Stimulated activated naive B cell treated with anti-CD40 and anti-IgM and Interleukin-4, amounts not matched to agents 10 μg/mL and 1 μg/mL and 100 μg/mL, for 72 hours (primary cell): ENCODE measurements at regions not wholly inside any gene's neighbourhood (a gene's known extent, or its start where the extent isn't known, plus 50 kb on each side); places are given as distances from the start of the nearest gene placed in this dataset.

Source experiments
- ATAC-seq, 2 donors: fragments of 150-1000 bp; cut with Tn5 transposase; replicated peaks; 2 replicates each; pipeline ENCODE4 v1.10.0; 2021; ENCODE audit warnings: moderate library complexity in 1 of 2
- DNase-seq: peaks from one replicate; pipeline ENCODE4 v3.0.0; 2021
- H3K27ac Mint-ChIP-seq: one replicate; pipeline ENCODE4 v1.8.0; 2022; ENCODE audit warnings: mild to moderate bottlenecking, mixed read lengths
- H3K27me3 Mint-ChIP-seq, 2 donors: one replicate each; pipeline ENCODE4 v1.8.0; 2022; ENCODE audit warnings: mixed read lengths in 2 of 2
- H3K36me3 Mint-ChIP-seq, 2 donors: one replicate each; pipeline ENCODE4 v1.8.0; 2022; ENCODE audit warnings: mixed read lengths in 2 of 2, mild to moderate bottlenecking in 1 of 2
- H3K4me1 Mint-ChIP-seq, 2 donors: one replicate each; pipeline ENCODE4 v1.8.0; 2022; ENCODE audit warnings: mixed read lengths in 2 of 2, mild to moderate bottlenecking in 1 of 2
- H3K4me3 Mint-ChIP-seq, 2 donors: one replicate each; pipeline ENCODE4 v1.8.0; 2022; ENCODE audit warnings: mild to moderate bottlenecking in 2 of 2, mixed read lengths in 2 of 2, moderate library complexity in 1 of 2
- H3K9me3 Mint-ChIP-seq, 2 donors: one replicate each; pipeline ENCODE4 v1.8.0; 2022; ENCODE audit warnings: mixed read lengths in 2 of 2, mild to moderate bottlenecking in 1 of 2

DNA sequence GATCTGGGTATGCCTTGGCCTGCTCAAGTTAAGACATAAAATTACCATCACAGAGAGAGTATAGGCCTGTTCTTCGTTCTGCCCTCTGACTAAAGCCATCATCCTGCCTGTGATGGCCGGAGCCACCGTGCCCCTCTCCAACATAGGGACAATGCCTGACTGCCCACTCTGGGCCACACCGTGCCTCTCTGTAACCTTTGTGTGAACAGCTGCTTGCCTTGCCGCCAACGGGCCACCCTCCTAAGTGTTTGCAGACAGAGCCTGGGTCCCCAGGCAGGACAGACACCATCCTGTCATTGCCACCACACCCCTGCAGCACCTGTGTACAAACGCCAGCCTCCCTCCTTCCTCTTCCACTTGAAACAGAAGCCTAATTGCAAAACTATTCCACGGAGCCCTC, 298.7 kb upstream of the TENM3 start:
- no peaks in the 10 kb centered on the region for H3K27me3 Mint-ChIP-seq
- no peak overlapping the region for H3K27ac Mint-ChIP-seq
- DNase-seq, result no peak
- no peaks in the 10 kb centered on the region for H3K4me1 Mint-ChIP-seq
- H3K36me3 Mint-ChIP-seq, result no peaks in the 10 kb centered on the region
- no peak for ATAC-seq
- H3K9me3 Mint-ChIP-seq, result peaks cover 0 to 5% of the 10 kb centered on the region in 2 donors
- H3K4me3 Mint-ChIP-seq, result no peak overlapping the region

GRCh38 chr4:181946902-181947301, 296.3 kb upstream of the TENM3 start:
- no peak for ATAC-seq

GRCh38 chr4:181948839-181949382, 294.3 kb upstream of the TENM3 start:
- DNase-seq (no peak), ATAC-seq (no peak)
- Mint-ChIP-seq H3K36me3 (no peaks in the 10 kb centered on the region), H3K4me3 (no peak overlapping the region), H3K9me3 (peaks cover 1 to 5% of the 10 kb centered on the region in 2 donors), H3K27me3 (no peaks in the 10 kb centered on the region), H3K27ac (no peak overlapping the region), H3K4me1 (no peaks in the 10 kb centered on the region)

More at GRCh38 chr4:181946902-181947301, 296.3 kb upstream of the TENM3 start:
- Mint-ChIP-seq H3K36me3 (no peaks in the 10 kb centered on the region), H3K4me1 (no peaks in the 10 kb centered on the region), H3K4me3 (no peak overlapping the region), H3K9me3 (peaks cover 0 to 5% of the 10 kb centered on the region in 2 donors), H3K27me3 (no peaks in the 10 kb centered on the region), H3K27ac (no peak overlapping the region)
- no peak for DNase-seq

GRCh38 chr4:181949704-181950312, 293.4 kb upstream of the TENM3 start:
- no peak overlapping the region for H3K27ac Mint-ChIP-seq
- DNase-seq (no peak), ATAC-seq (no peak)
- no peaks in the 10 kb centered on the region for H3K27me3 Mint-ChIP-seq
- H3K4me3 Mint-ChIP-seq, result no peak overlapping the region
- peaks cover under 1 to 1% of the 10 kb centered on the region in 2 donors for H3K9me3 Mint-ChIP-seq
- H3K36me3 Mint-ChIP-seq, result no peaks in the 10 kb centered on the region
- no peaks in the 10 kb centered on the region for H3K4me1 Mint-ChIP-seq

- no peak overlapping the region for H3K27ac Mint-ChIP-seq
- H3K27me3 Mint-ChIP-seq, result no peaks in the 10 kb centered on the region
- H3K9me3 Mint-ChIP-seq, result peaks cover 0 to 1% of the 10 kb centered on the region in 2 donors
- H3K4me1 Mint-ChIP-seq, result no peaks in the 10 kb centered on the region
- no peaks in the 10 kb centered on the region for H3K36me3 Mint-ChIP-seq
- no peak overlapping the region for H3K4me3 Mint-ChIP-seq
- DNase-seq, result no peak
- ATAC-seq, result no peak
These were observed 292.7 kb upstream of the TENM3 start for GRCh38 chr4:181950372-181951127.

DNA sequence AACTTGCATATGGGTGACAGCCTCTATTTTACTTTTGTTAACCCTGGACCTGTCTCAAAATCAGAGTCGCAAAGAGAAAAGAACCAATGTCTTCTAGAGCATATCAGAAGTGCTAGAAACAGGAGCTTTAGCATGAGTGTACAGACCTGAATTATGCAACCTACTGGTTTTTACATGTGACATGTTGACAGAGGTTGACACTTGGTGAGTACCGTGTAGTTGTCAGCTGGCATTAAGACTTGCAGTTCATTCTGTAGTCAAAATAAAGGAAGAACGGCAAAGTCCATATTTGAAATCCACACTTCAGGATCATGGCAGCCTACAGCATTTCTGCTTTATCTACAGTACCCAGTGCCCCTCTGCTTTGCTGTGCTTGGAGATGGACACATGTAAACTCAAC, 291.9 kb upstream of the TENM3 start:
- ATAC-seq (no peak), DNase-seq (no peak)
- no peaks in the 10 kb centered on the region for H3K4me1 Mint-ChIP-seq
- H3K27me3 Mint-ChIP-seq, result no peaks in the 10 kb centered on the region
- peaks cover 0 to 1% of the 10 kb centered on the region in 2 donors for H3K9me3 Mint-ChIP-seq
- H3K4me3 Mint-ChIP-seq, result no peak overlapping the region
- no peak overlapping the region for H3K27ac Mint-ChIP-seq
- no peaks in the 10 kb centered on the region for H3K36me3 Mint-ChIP-seq

GRCh38 chr4:181952478-181952877, 290.7 kb upstream of the TENM3 start:
- H3K27ac Mint-ChIP-seq, result no peak overlapping the region
- no peak for ATAC-seq
- H3K9me3 Mint-ChIP-seq, result peaks cover 0 to 1% of the 10 kb centered on the region in 2 donors
- no peaks in the 10 kb centered on the region for H3K36me3 Mint-ChIP-seq
- no peaks in the 10 kb centered on the region for H3K27me3 Mint-ChIP-seq
- no peak for DNase-seq
- no peak overlapping the region for H3K4me3 Mint-ChIP-seq
- H3K4me1 Mint-ChIP-seq, result no peaks in the 10 kb centered on the region

DNA sequence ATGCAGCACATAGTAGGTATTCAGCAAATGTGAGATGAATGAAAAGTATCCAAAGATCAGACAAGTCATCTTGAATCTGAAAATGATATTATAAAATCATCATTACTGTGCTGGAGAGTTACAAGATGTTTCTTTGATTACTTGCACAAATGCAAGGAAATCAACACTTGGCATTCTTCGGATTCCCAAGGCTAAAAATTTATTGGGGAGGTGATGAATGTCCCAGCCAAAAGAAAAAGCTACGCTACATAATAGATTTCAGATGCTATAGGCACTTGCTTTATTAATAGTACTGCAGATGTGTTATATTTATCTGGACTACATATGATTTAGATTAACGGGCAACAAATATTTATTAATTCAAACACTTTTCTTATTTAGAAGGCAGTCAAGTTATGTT, 286.7 kb upstream of the TENM3 start:
- Mint-ChIP-seq H3K4me3 (no peak overlapping the region), H3K27me3 (no peaks in the 10 kb centered on the region), H3K9me3 (peaks cover 1 to 3% of the 10 kb centered on the region in 2 donors), H3K36me3 (no peaks in the 10 kb centered on the region), H3K4me1 (no peaks in the 10 kb centered on the region), H3K27ac (no peak overlapping the region)
- DNase-seq (no peak), ATAC-seq (no peak)

DNA sequence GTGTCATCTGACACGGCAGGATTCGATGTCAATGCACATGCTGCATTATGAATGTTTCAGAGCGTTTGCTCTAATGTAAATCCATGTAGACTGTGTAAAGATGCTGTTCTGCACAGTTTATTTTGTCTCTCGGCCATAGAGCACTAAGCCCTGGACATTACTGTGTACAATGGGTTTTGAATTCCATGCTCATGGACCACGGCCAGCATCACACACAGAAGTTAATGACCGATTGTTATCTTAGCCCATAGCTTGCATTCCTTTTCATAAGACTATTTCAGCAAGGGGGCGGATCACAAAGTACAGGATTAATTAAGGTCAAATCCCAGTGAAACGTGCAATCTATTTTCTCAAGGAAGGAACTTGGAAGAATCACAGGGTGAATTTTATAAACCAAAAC, 286.1 kb upstream of the TENM3 start:
- Mint-ChIP-seq H3K27ac (no peak overlapping the region), H3K27me3 (no peaks in the 10 kb centered on the region), H3K36me3 (no peaks in the 10 kb centered on the region), H3K9me3 (peaks cover 1 to 3% of the 10 kb centered on the region in 2 donors), H3K4me3 (no peak overlapping the region), H3K4me1 (no peaks in the 10 kb centered on the region)
- no peak for ATAC-seq
- no peak for DNase-seq

DNA sequence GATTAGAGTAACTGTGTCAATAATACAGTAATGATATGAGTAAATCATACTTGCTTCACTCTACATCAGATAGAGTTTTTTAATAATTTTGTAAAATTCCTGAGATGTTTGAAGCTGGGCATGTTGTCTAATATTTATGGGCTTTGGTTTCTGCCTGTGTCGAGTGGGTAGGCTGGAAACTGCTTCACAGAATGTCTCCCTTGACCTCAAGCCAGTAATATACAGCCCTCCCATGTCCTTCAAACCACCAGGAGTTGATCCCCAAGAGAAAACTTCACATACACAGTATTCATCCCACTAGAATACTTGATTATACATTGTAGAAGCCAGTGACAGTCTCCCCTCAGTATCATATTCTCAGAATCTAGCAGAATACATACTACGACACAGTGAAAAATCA, 284.8 kb upstream of the TENM3 start:
- ATAC-seq (no peak), DNase-seq (no peak)
- no peaks in the 10 kb centered on the region for H3K27me3 Mint-ChIP-seq
- peaks cover under 1 to 3% of the 10 kb centered on the region in 2 donors for H3K9me3 Mint-ChIP-seq
- H3K4me1 Mint-ChIP-seq, result no peaks in the 10 kb centered on the region
- no peak overlapping the region for H3K4me3 Mint-ChIP-seq
- H3K36me3 Mint-ChIP-seq, result no peaks in the 10 kb centered on the region
- H3K27ac Mint-ChIP-seq, result no peak overlapping the region

DNA sequence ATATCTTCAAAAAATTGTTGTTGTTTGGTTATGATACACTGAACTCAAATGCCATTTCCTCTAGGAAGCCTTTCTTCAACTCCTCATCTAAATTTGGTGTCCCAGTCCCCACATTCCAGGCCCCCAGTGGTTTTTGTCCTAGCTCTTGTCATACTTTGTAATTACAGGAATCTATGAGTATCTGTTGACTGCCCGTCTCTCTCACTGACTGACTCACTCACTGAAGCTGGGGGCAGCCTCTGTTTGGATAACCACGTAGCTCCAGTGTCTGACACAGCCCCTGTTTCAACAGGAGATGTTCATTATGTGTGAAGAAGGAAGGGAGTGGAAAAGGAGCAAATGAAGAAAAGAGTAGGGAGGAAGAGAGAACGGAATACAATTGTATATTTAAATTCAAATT, 284.1 kb upstream of the TENM3 start:
- no peak for DNase-seq
- no peak overlapping the region for H3K27ac Mint-ChIP-seq

GRCh38 chr4:181960384-181960783, 282.8 kb upstream of the TENM3 start:
- H3K9me3 Mint-ChIP-seq, result peaks cover 1 to 3% of the 10 kb centered on the region in 2 donors
- no peaks in the 10 kb centered on the region for H3K36me3 Mint-ChIP-seq
- no peak for DNase-seq
- no peaks in the 10 kb centered on the region for H3K4me1 Mint-ChIP-seq
- H3K4me3 Mint-ChIP-seq, result no peak overlapping the region
- no peak overlapping the region for H3K27ac Mint-ChIP-seq
- ATAC-seq, result no peak
- H3K27me3 Mint-ChIP-seq, result no peaks in the 10 kb centered on the region

More for the DNA sequence above, 284.1 kb upstream of the TENM3 start:
- H3K27me3 Mint-ChIP-seq, result no peaks in the 10 kb centered on the region
- no peaks in the 10 kb centered on the region for H3K36me3 Mint-ChIP-seq
- no peak for ATAC-seq
- H3K4me3 Mint-ChIP-seq, result no peak overlapping the region
- peaks cover 0 to 3% of the 10 kb centered on the region in 2 donors for H3K9me3 Mint-ChIP-seq
- no peaks in the 10 kb centered on the region for H3K4me1 Mint-ChIP-seq

DNA sequence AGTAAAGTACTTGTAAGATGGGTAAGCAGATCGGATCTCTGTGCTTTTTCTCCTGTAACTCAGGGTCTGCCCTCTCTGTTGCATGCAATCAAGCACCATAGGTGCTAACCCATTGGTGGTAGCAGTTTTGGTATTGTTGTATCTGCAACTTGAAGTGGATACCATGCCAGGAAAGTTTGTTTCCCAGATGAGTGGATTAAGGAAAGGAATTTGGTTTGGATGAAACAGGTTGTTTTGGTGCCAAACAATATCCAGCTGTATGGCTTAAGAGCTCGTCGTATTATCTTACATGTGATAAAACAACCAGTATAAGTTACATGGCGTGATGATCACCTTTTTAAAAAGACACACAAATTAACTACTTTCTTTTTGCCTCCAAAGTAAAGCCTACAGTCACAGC, 280.9 kb upstream of the TENM3 start:
- no peaks in the 10 kb centered on the region for H3K27me3 Mint-ChIP-seq
- H3K36me3 Mint-ChIP-seq, result no peaks in the 10 kb centered on the region
- peaks cover 1 to 3% of the 10 kb centered on the region in 2 donors for H3K9me3 Mint-ChIP-seq
- no peaks in the 10 kb centered on the region for H3K4me1 Mint-ChIP-seq
- no peak for ATAC-seq
- DNase-seq, result no peak
- H3K4me3 Mint-ChIP-seq, result no peak overlapping the region
- H3K27ac Mint-ChIP-seq, result no peak overlapping the region

GRCh38 chr4:181964731-181965130, 278.5 kb upstream of the TENM3 start:
- no peak overlapping the region for H3K27ac Mint-ChIP-seq
- DNase-seq (no peak), ATAC-seq (no peak)
- no peak overlapping the region for H3K4me3 Mint-ChIP-seq
- peaks cover 0 to 1% of the 10 kb centered on the region in 2 donors for H3K9me3 Mint-ChIP-seq
- H3K36me3 Mint-ChIP-seq, result no peaks in the 10 kb centered on the region
- no peaks in the 10 kb centered on the region for H3K27me3 Mint-ChIP-seq
- H3K4me1 Mint-ChIP-seq, result no peaks in the 10 kb centered on the region

DNA sequence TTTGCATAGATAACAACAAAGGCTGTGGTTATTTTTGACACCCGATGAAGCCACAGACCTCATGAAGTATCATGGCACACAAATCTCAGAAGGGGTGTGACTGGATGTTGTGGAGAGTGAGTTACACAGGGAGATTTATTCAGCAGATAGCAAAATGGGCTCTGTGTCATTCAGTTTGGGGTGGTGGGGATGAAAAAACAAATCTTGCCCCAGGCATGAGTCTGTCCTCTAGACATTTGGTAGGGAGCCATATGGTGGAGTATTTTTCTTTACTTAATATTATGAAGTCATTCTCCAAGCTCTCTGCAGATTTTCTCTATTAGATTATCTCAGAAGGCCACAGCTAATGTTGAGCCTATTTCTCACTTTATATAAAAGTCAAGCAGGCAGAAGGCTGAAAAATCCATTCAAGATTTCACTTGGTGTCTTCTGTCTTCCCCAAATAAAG, 277.1 kb upstream of the TENM3 start:
- Mint-ChIP-seq H3K9me3 (peaks cover 0 to 1% of the 10 kb centered on the region in 2 donors), H3K4me3 (no peak overlapping the region), H3K27me3 (no peaks in the 10 kb centered on the region), H3K4me1 (peaks cover under 1 to 3% of the 10 kb centered on the region in 2 donors), H3K36me3 (no peaks in the 10 kb centered on the region), H3K27ac (no peak overlapping the region)
- DNase-seq, result no peak
- ATAC-seq, result no peak
